ENCODE measurements at regions not wholly inside any gene's neighbourhood (a gene's known extent, or its start where the extent isn't known, plus 50 kb on each side); places are given as distances from the start of the nearest gene placed in this dataset.

DNA sequence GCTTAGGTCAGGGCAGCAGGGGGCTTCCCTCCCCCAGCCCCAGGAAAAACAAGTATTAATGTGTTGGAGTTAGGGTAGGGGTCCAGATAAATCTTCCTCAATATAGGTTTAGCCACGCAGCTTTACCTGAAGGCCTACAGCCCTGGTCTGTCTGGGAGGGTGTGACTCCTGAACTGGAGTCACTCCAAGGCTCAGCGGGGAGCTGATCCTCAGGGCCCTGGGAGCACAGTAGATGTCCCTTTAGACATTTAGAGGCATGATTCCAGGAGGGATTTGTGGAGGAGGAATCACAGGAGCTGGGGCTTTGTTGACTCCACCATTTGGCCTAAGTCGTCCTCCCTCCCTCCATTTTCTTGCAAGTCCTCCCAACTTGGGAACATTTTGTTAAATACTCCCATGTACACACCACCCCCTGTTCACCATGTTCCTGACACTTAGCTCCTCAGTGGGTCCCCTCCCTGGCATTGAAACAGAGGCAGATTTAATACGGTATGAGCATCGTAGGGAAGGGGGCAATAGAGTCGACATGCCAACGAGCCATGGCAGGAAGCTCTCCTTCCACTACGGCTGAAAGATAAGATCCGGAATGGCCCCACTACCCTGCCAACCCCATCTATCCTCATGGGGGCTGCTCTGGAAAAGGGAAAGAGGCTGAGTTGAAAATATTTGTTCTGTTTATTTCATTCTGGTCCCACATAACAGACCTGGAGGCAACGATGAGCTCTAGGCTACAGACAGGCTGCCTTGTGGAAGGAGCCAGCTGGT is 69.0 kb upstream of the LARS2 start:
- TF ChIP-seq, protein P1, sequence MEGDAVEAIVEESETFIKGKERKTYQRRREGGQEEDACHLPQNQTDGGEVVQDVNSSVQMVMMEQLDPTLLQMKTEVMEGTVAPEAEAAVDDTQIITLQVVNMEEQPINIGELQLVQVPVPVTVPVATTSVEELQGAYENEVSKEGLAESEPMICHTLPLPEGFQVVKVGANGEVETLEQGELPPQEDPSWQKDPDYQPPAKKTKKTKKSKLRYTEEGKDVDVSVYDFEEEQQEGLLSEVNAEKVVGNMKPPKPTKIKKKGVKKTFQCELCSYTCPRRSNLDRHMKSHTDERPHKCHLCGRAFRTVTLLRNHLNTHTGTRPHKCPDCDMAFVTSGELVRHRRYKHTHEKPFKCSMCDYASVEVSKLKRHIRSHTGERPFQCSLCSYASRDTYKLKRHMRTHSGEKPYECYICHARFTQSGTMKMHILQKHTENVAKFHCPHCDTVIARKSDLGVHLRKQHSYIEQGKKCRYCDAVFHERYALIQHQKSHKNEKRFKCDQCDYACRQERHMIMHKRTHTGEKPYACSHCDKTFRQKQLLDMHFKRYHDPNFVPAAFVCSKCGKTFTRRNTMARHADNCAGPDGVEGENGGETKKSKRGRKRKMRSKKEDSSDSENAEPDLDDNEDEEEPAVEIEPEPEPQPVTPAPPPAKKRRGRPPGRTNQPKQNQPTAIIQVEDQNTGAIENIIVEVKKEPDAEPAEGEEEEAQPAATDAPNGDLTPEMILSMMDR (IDR thresholded peaks at IDR 0.05; ENCODE audit: low read depth, low read length), result no peak
- Histone ChIP-seq H3K4me3 (ENCODE audit: low read depth, low read length) (no peak overlapping the region), H3K27me3 (ENCODE audit: control insufficient read depth, insufficient read depth, low read length) (peaks cover 26% of the 10 kb centered on the region), H3K27ac (ENCODE audit: low read depth, low read length) (no peak overlapping the region), H3K9me3 (ENCODE audit: control insufficient read depth, insufficient read depth, low read length) (no peaks in the 10 kb centered on the region)
- DNase-seq (ENCODE audit: low read depth, low spot score), result no peak
- CTCF ChIA-PET, result no interaction called here
- POLR2A ChIA-PET, result no interaction called here

DNA sequence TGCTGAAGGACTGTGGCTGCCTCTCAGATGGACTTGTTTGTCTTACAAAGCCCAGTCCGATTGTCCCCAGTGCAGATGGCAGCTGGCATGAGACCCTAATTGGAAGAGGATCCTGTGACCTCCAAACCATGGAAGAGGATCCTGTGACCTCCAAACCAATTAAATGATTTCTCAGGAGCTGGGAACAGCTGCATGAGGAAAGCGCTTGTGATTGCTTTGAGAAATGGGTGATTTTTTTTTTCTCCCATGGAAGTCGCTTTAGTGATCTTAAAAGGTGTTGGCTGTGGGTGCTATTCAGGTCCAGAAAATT is 68.4 kb upstream of the LARS2 start:
- CTCF ChIA-PET, result no interaction called here
- POLR2A ChIA-PET, result no interaction called here
- no peak for DNase-seq (ENCODE audit: low read depth, low spot score)
- Histone ChIP-seq H3K27me3 (ENCODE audit: control insufficient read depth, insufficient read depth, low read length) (peaks cover 26% of the 10 kb centered on the region), H3K4me3 (ENCODE audit: low read depth, low read length) (no peak overlapping the region), H3K27ac (ENCODE audit: low read depth, low read length) (no peak overlapping the region), H3K9me3 (ENCODE audit: control insufficient read depth, insufficient read depth, low read length) (no peaks in the 10 kb centered on the region)
- TF ChIP-seq, protein P1 (IDR thresholded peaks at IDR 0.05; ENCODE audit: low read depth, low read length), result no peak

DNA sequence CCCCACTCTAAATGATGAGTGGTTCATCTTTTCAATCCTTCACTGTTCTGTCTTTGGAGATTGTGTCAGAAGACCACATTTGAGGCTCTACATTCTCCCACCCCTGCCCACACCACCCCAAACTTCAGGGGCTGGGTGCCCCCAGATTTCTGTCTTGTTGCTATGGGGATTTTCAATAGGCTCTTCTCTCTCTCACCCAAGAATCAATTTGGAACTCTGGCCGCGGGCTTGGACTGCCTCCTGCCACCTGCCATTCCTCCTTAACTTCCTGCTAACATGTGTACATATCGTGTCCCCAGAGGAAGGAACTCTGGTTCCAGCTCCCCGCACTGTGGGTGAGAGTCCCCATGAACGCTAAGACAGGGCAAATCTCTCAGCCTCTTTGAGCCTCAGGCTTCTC is 67.4 kb upstream of the LARS2 start:
- TF ChIP-seq, protein P1 (IDR thresholded peaks at IDR 0.05; ENCODE audit: low read depth, low read length), result no peak
- H3K27ac ChIP-seq (ENCODE audit: low read depth, low read length), result no peak overlapping the region
- CTCF ChIA-PET, result no interaction called here
- peaks cover 23% of the 10 kb centered on the region for H3K27me3 ChIP-seq (ENCODE audit: control insufficient read depth, insufficient read depth, low read length)
- POLR2A ChIA-PET, result no interaction called here
- H3K4me3 ChIP-seq (ENCODE audit: low read depth, low read length), result no peak overlapping the region
- DNase-seq (ENCODE audit: low read depth, low spot score), result no peak
- no peaks in the 10 kb centered on the region for H3K9me3 ChIP-seq (ENCODE audit: control insufficient read depth, insufficient read depth, low read length)

DNA sequence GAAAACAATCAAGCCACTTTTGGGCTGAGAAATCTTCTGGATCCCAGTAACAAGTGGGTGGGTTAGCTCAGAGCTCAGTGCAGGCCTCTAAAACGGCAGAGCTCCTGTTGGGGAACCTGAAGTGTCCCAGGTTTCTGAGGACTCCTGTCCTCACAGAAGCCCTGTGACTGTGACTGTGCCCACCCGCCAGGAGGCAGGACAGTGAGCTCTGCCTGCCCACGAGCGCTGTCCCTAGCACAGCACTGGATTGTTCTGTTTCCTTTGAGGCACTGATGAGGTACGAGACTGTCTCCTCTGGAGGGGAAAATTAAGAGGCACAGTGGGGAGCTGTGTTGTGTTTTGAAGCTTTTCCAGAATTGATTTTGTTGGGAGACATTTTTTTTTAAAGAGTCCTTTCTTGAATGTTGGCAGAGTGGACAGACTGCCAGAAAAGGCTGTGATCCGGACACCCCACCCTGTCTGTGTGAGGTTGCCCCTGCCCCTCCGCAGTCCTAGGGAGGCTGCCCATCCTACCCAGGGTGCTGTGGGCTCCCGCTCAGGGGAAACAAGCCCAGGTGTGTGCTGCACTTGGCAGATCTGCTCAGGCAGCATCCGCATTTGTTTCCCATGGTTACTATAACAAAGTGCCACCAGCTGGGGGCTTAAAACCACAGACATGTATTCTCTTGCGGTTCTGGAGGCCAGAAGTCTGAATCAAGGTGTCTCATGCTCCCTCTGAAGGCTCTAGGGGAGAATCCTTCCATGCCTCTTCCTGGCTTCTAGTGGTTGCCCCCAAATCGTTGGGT is 66.6 kb upstream of the LARS2 start:
- Histone ChIP-seq H3K4me3 (ENCODE audit: low read depth, low read length) (no peak overlapping the region), H3K27me3 (ENCODE audit: control insufficient read depth, insufficient read depth, low read length) (peaks cover 24% of the 10 kb centered on the region), H3K9me3 (ENCODE audit: control insufficient read depth, insufficient read depth, low read length) (no peaks in the 10 kb centered on the region), H3K27ac (ENCODE audit: low read depth, low read length) (no peak overlapping the region)
- ChIA-PET POLR2A (no interaction called here), CTCF (interaction anchor here (0.6 kb wide), 2 partner anchors 278 to 284 kb away, joined by 3 to 4 read pairs; no protein-coding TSS in a partner anchor)
- DNase-seq (ENCODE audit: low read depth, low spot score), result no peak
- TF ChIP-seq, protein P1 (IDR thresholded peaks at IDR 0.05; ENCODE audit: low read depth, low read length), result no peak

DNA sequence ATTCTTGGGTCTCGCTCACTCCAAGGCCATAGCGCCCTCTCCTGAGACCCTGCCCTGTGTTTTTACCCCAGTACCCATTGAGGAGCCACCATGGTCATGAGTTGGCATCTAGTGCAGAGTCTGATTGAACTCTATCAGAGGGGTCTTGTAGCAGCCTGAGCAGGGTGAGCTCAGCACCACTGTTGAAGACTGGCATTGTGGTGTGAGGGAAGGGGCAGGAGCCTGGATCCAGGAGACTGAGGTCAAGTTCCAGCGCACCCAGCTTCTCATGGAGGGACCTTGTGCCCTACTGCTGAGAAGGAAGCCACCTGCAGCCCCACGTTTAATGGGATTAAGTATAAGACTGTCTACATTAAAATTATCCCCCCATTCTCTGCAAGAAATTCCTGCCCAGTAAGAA is 65.8 kb upstream of the LARS2 start:
- Histone ChIP-seq H3K27ac (ENCODE audit: low read depth, low read length) (no peak overlapping the region), H3K27me3 (ENCODE audit: control insufficient read depth, insufficient read depth, low read length) (peaks cover 25% of the 10 kb centered on the region), H3K9me3 (ENCODE audit: control insufficient read depth, insufficient read depth, low read length) (no peaks in the 10 kb centered on the region), H3K4me3 (ENCODE audit: low read depth, low read length) (no peak overlapping the region)
- TF ChIP-seq, protein P1 (IDR thresholded peaks at IDR 0.05; ENCODE audit: low read depth, low read length), result no peak
- ChIA-PET CTCF (no interaction called here), POLR2A (no interaction called here)
- DNase-seq (ENCODE audit: low read depth, low spot score), result no peak

Measured in AG04450 (cell line).